ENCODE measurements at regions not wholly inside any gene's neighbourhood (a gene's known extent, or its start where the extent isn't known, plus 50 kb on each side); places are given as distances from the start of the nearest gene placed in this dataset.

DNA sequence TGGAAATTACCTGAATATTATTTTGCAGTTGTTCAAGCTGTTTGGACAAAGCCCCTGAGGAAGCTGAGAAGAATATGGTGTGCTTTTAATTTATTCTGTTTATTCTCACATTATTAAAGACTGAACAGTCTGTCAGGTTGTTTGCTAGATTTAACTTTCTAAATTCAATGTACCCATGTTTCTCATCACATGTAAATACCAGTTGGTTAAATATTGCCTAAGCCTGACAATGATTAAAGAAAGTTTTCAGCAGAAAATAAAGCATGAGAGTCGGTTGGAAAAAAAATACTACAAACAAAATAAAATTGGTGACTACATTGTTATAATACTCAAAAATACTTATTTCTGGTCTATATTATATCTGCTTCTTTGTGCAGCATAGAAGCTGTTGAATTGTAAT, 1974.7 kb downstream of the ARAP2 start:
- TF ChIP-seq, protein P1, sequence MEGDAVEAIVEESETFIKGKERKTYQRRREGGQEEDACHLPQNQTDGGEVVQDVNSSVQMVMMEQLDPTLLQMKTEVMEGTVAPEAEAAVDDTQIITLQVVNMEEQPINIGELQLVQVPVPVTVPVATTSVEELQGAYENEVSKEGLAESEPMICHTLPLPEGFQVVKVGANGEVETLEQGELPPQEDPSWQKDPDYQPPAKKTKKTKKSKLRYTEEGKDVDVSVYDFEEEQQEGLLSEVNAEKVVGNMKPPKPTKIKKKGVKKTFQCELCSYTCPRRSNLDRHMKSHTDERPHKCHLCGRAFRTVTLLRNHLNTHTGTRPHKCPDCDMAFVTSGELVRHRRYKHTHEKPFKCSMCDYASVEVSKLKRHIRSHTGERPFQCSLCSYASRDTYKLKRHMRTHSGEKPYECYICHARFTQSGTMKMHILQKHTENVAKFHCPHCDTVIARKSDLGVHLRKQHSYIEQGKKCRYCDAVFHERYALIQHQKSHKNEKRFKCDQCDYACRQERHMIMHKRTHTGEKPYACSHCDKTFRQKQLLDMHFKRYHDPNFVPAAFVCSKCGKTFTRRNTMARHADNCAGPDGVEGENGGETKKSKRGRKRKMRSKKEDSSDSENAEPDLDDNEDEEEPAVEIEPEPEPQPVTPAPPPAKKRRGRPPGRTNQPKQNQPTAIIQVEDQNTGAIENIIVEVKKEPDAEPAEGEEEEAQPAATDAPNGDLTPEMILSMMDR (IDR thresholded peaks at IDR 0.05): no peak
- no peak for TF ChIP-seq EP300 (IDR thresholded peaks at IDR 0.05)
- no peak for TF ChIP-seq POLR2A (IDR thresholded peaks at IDR 0.05)
